ENCODE measurements at regions not wholly inside any gene's neighbourhood (a gene's known extent, or its start where the extent isn't known, plus 50 kb on each side); places are given as distances from the start of the nearest gene placed in this dataset.

GRCh38 chr17:31647661-31648060, 211.4 kb downstream of the COPRS start:
- no peak overlapping the region for H3K9ac ChIP-seq (ENCODE audit: low read depth in 1 of 2, low read length in 2 of 2)
- H3K27ac ChIP-seq (ENCODE audit: low read depth in 1 of 2, low read length in 2 of 2) = no peak overlapping the region
- H3K9me3 ChIP-seq (ENCODE audit: control insufficient read depth in 4 of 4, low read length in 3 of 4) = no peaks in the 10 kb centered on the region
- no peak for TF ChIP-seq FOXA2 (IDR thresholded peaks at IDR 0.05)
- H3K27me3 ChIP-seq (ENCODE audit: control insufficient read depth in 4 of 4, insufficient read depth in 4 of 4, low read length in 3 of 4) = no peaks in the 10 kb centered on the region
- H3K4me1 ChIP-seq (ENCODE audit: control insufficient read depth in 4 of 4, insufficient read depth in 4 of 4, low read length in 3 of 4) = no peaks in the 10 kb centered on the region
- H3K4me3 ChIP-seq (ENCODE audit: low read depth in 1 of 3, low read length in 3 of 3) = no peak overlapping the region
- WGBS = 54% methylated on average over 1 of the region's 1 CpG
- no peak for DNase-seq (ENCODE audit: low spot score)
- no peaks in the 10 kb centered on the region for H3K36me3 ChIP-seq (ENCODE audit: control insufficient read depth in 4 of 4, insufficient read depth in 3 of 4, low read depth in 1 of 4, low read length in 3 of 4)

- no peaks in the 10 kb centered on the region for H3K9me3 ChIP-seq (ENCODE audit: control insufficient read depth in 4 of 4, low read length in 3 of 4)
- no peak overlapping the region for H3K27ac ChIP-seq (ENCODE audit: low read depth in 1 of 2, low read length in 2 of 2)
- H3K36me3 ChIP-seq (ENCODE audit: control insufficient read depth in 4 of 4, insufficient read depth in 3 of 4, low read depth in 1 of 4, low read length in 3 of 4) = no peaks in the 10 kb centered on the region
- no peaks in the 10 kb centered on the region for H3K27me3 ChIP-seq (ENCODE audit: control insufficient read depth in 4 of 4, insufficient read depth in 4 of 4, low read length in 3 of 4)
- no peak for DNase-seq (ENCODE audit: low spot score)
- no peaks in the 10 kb centered on the region for H3K4me1 ChIP-seq (ENCODE audit: control insufficient read depth in 4 of 4, insufficient read depth in 4 of 4, low read length in 3 of 4)
- H3K4me3 ChIP-seq (ENCODE audit: low read depth in 1 of 3, low read length in 3 of 3) = no peak overlapping the region
- H3K9ac ChIP-seq (ENCODE audit: low read depth in 1 of 2, low read length in 2 of 2) = no peak overlapping the region
- no peak for TF ChIP-seq HNF4G (IDR thresholded peaks at IDR 0.05)
- no peak for TF ChIP-seq HNF4A (conservative IDR thresholded peaks at IDR 0.05)
- TF ChIP-seq GABPA (IDR thresholded peaks at IDR 0.05 in 1 of 2, conservative IDR thresholded peaks at IDR 0.05 in 1 of 2) = no peak
- no peak for TF ChIP-seq RAD21 (IDR thresholded peaks at IDR 0.05)
- no peak for TF ChIP-seq RXRA (IDR thresholded peaks at IDR 0.05)
- TF ChIP-seq SP1 (IDR thresholded peaks at IDR 0.05) = no peak
- TF ChIP-seq YY1 (IDR thresholded peaks at IDR 0.05) = no peak
- no peak for TF ChIP-seq CTCF (IDR thresholded peaks at IDR 0.05; ENCODE audit: low read depth, low read length, missing input control)
- no peak for TF ChIP-seq MAX (IDR thresholded peaks at IDR 0.05)
- no peak for TF ChIP-seq JUND (IDR thresholded peaks at IDR 0.05)
- no peak for TF ChIP-seq ATF3 (IDR thresholded peaks at IDR 0.05)
- no peak for TF ChIP-seq EGR1 (IDR thresholded peaks at IDR 0.05; ENCODE audit: low read depth in 2 of 2)
- no peak for TF ChIP-seq ZBTB33 (IDR thresholded peaks at IDR 0.05)
- no peak for TF ChIP-seq TAF1 (conservative IDR thresholded peaks at IDR 0.05)
- no peak for TF ChIP-seq FOXA2 (IDR thresholded peaks at IDR 0.05)
- no peak for TF ChIP-seq NR2F2 (IDR thresholded peaks at IDR 0.05)
- TF ChIP-seq REST (IDR thresholded peaks at IDR 0.05) = no peak
- TF ChIP-seq FOXA1 (IDR thresholded peaks at IDR 0.05) = no peak
- 93% methylated on average over 2 of the region's 2 CpGs for WGBS
Measured at GRCh38 chr17:31646642-31647041, 212.4 kb downstream of the COPRS start.

All from liver (tissue), 8 donors.